ENCODE measurements at regions not wholly inside any gene's neighbourhood (a gene's known extent, or its start where the extent isn't known, plus 50 kb on each side); places are given as distances from the start of the nearest gene placed in this dataset.

DNA sequence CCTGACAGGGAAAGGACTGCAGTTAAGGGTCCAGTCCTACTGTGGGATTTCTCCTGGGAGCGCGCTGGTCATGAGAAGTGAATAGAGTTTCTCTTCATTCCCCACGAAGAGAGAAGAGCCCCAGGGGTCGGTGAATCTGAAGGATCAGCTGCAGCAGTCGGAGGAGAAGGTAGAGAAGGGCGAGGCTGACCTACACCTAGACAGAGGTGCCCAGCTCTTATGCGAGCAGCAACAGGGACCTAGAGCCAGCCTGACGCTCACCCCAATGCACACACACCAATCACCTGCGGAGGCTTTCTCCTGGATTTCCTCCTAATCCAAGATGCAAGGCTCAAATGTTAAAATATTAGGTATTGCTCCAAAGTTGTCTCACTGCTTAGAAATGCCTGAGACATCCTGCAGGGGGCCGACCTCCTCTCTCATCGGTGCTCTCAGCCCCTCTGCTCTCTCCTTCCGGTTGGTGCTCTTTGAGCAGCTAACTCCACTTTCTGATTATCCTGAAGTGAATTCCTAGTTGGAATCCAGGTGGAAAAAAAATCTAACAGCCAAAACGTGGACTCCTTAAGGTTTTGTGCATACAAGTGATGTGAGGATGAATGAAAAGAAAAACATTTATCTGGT lies 176.4 kb downstream of the AHR start:
- no peaks in the 10 kb centered on the region for H3K36me3 ChIP-seq (ENCODE audit: insufficient read depth, low read length)
- no peaks in the 10 kb centered on the region for H3K9me3 ChIP-seq (ENCODE audit: low read length)
- no peak for DNase-seq
- POLR2A ChIA-PET: no interaction called here
- no peak overlapping the region for H3K27ac Mint-ChIP-seq
- H3K9me3 Mint-ChIP-seq: no peaks in the 10 kb centered on the region
- no peak overlapping the region for H3K27ac ChIP-seq (ENCODE audit: low read depth, low read length)
- H3K4me1 ChIP-seq (ENCODE audit: insufficient read depth, low read length): no peaks in the 10 kb centered on the region
- H3K4me3 Mint-ChIP-seq: no peak overlapping the region
- CTCF ChIA-PET: no interaction called here
- H3K4me1 Mint-ChIP-seq: no peaks in the 10 kb centered on the region
- H3K27me3 ChIP-seq (ENCODE audit: insufficient read depth, low read length, poor library complexity, severe bottlenecking): no peaks in the 10 kb centered on the region
- H3K4me3 ChIP-seq (ENCODE audit: low read length): no peak overlapping the region
- no peaks in the 10 kb centered on the region for H3K27me3 Mint-ChIP-seq
- no peaks in the 10 kb centered on the region for H3K36me3 Mint-ChIP-seq

DNA sequence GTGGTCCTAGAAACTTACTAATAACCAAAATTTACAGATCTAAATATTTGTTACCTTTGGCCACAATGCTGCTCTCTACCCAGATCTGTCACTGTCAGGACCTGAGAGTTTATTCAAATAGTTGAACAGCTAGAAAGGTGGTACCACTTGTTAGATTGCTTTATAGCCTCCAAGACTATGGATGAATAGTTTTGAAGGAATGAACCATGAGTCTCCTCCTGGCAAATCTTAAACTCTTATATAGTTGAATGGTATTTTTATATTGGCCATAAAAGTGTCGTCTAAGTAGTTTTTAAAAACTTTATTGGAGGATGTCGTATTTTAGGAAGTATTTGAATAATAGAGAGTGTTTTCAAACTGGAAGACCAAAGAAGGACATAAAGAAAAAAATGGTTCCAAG lies 178.7 kb downstream of the AHR start:
- no peaks in the 10 kb centered on the region for H3K4me1 ChIP-seq (ENCODE audit: insufficient read depth, low read length)
- H3K36me3 Mint-ChIP-seq: no peaks in the 10 kb centered on the region
- H3K4me1 Mint-ChIP-seq: no peaks in the 10 kb centered on the region
- no peaks in the 10 kb centered on the region for H3K36me3 ChIP-seq (ENCODE audit: insufficient read depth, low read length)
- H3K27me3 ChIP-seq (ENCODE audit: insufficient read depth, low read length, poor library complexity, severe bottlenecking): no peaks in the 10 kb centered on the region
- no peak overlapping the region for H3K27ac ChIP-seq (ENCODE audit: low read depth, low read length)
- DNase-seq: no peak
- no peaks in the 10 kb centered on the region for H3K9me3 ChIP-seq (ENCODE audit: low read length)
- H3K27ac Mint-ChIP-seq: no peak overlapping the region
- ChIA-PET CTCF (no interaction called here), POLR2A (no interaction called here)
- H3K27me3 Mint-ChIP-seq: no peaks in the 10 kb centered on the region
- no peak overlapping the region for H3K4me3 Mint-ChIP-seq
- H3K4me3 ChIP-seq (ENCODE audit: low read length): no peak overlapping the region
- H3K9me3 Mint-ChIP-seq: no peaks in the 10 kb centered on the region

DNA sequence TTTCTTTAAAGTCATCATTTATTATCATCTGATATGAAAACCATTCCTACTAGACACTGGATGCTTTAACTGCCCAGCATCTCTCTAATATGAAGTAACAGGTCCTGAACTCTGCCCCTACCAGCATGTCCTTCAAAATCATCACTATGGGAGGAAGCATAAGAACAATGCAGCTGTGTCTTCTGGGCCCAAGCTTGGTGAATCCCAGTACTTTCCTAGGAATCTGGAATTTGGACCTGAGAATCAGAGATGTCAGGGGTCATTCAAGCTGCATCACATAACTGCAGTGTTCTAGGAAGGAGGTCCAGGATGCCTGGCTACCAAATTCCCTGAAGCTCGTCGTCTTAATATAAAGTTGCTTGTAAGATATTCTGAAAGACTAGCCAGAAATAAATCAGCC lies 182.7 kb downstream of the AHR start:
- H3K27ac Mint-ChIP-seq: no peak overlapping the region
- H3K4me1 Mint-ChIP-seq: no peaks in the 10 kb centered on the region
- H3K9me3 Mint-ChIP-seq: peaks cover 0 to 5% (median 0%) of the 10 kb centered on the region in 5 donors
- ChIA-PET POLR2A (no interaction called here), CTCF (no interaction called here)
- no peaks in the 10 kb centered on the region for H3K36me3 Mint-ChIP-seq
- no peak overlapping the region for H3K27ac ChIP-seq (ENCODE audit: low read depth, low read length)
- no peaks in the 10 kb centered on the region for H3K27me3 Mint-ChIP-seq
- no peaks in the 10 kb centered on the region for H3K9me3 ChIP-seq (ENCODE audit: low read length)
- H3K27me3 ChIP-seq (ENCODE audit: insufficient read depth, low read length, poor library complexity, severe bottlenecking): no peaks in the 10 kb centered on the region
- no peak overlapping the region for H3K4me3 Mint-ChIP-seq
- no peaks in the 10 kb centered on the region for H3K36me3 ChIP-seq (ENCODE audit: insufficient read depth, low read length)
- H3K4me1 ChIP-seq (ENCODE audit: insufficient read depth, low read length): no peaks in the 10 kb centered on the region
- no peak overlapping the region for H3K4me3 ChIP-seq (ENCODE audit: low read length)
- DNase-seq: no peak

DNA sequence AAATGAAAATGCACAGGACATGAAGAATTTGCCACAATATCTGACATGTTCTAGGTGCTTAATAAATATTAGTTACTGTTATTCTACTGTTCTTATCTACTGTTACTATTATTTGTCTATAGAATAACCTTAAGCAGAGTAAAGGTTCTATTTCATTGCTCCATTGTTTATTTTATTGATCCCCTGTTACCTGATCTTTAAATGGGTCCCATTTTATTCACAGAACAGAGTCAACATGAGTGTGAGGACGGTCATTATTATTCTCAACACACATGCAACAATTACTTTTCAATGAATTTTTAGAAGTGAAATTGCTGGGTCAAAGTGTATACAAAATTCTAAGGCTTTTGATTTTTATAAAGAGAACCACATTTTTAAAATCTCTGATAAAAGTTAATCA lies 186.9 kb downstream of the AHR start:
- DNase-seq: no peak
- no peak overlapping the region for H3K27ac Mint-ChIP-seq
- no peaks in the 10 kb centered on the region for H3K4me1 Mint-ChIP-seq
- no peaks in the 10 kb centered on the region for H3K9me3 ChIP-seq (ENCODE audit: low read length)
- CTCF ChIA-PET: no interaction called here
- POLR2A ChIA-PET: no interaction called here
- no peaks in the 10 kb centered on the region for H3K27me3 ChIP-seq (ENCODE audit: insufficient read depth, low read length, poor library complexity, severe bottlenecking)
- no peak overlapping the region for H3K27ac ChIP-seq (ENCODE audit: low read depth, low read length)
- no peaks in the 10 kb centered on the region for H3K36me3 ChIP-seq (ENCODE audit: insufficient read depth, low read length)
- H3K9me3 Mint-ChIP-seq: peaks cover 0 to 5% (median 0%) of the 10 kb centered on the region in 5 donors
- H3K36me3 Mint-ChIP-seq: no peaks in the 10 kb centered on the region
- H3K4me3 ChIP-seq (ENCODE audit: low read length): no peak overlapping the region
- H3K27me3 Mint-ChIP-seq: no peaks in the 10 kb centered on the region
- H3K4me3 Mint-ChIP-seq: no peak overlapping the region
- H3K4me1 ChIP-seq (ENCODE audit: insufficient read depth, low read length): peaks cover 7% of the 10 kb centered on the region

DNA sequence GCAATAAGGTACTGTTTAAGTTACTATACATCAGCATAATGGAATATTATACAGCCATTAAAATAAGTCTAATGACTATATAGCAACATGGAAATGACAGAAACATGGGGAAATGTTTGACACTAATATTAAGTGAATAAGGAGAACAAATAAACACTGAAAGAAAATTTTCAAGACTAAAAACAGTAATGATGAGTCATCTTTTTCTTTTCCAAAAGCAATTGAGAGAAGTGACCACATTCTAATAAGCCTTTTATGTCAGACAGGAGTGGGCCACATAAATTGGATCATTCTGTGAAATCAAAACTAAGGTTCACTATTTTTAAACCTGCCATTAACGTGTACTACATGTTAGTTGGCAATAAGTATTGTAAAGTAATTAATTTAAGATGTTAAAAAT lies 187.5 kb downstream of the AHR start:
- Mint-ChIP-seq H3K4me1 (no peaks in the 10 kb centered on the region), H3K27ac (no peak overlapping the region), H3K4me3 (no peak overlapping the region), H3K36me3 (no peaks in the 10 kb centered on the region), H3K27me3 (no peaks in the 10 kb centered on the region), H3K9me3 (peaks cover 0 to 5% (median 0%) of the 10 kb centered on the region in 5 donors)
- ChIA-PET POLR2A (no interaction called here), CTCF (no interaction called here)
- Histone ChIP-seq H3K27ac (ENCODE audit: low read depth, low read length) (no peak overlapping the region), H3K27me3 (ENCODE audit: insufficient read depth, low read length, poor library complexity, severe bottlenecking) (no peaks in the 10 kb centered on the region), H3K36me3 (ENCODE audit: insufficient read depth, low read length) (no peaks in the 10 kb centered on the region), H3K9me3 (ENCODE audit: low read length) (no peaks in the 10 kb centered on the region), H3K4me3 (ENCODE audit: low read length) (no peak overlapping the region), H3K4me1 (ENCODE audit: insufficient read depth, low read length) (peaks cover 7% of the 10 kb centered on the region)
- DNase-seq: no peak

DNA sequence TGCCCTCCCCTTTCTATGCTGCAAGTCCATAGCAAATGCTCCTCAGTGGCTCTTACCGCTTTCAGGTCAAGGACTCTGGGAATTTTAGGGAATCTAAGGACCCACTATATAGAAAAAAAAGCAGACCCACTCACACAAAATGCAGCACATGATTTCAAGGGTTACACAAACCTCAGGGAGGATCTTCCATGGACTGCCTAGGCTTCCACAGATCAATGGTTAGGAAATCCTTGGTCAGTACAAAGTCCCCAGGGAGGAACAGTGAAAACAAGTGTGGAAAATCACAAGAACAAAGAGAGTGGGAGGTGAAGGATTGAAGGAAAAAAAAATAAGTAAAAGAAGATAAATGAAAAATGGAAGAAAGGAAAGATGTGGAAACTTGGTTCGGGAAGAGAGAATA lies 188.4 kb downstream of the AHR start:
- CTCF ChIA-PET: no interaction called here

DNA sequence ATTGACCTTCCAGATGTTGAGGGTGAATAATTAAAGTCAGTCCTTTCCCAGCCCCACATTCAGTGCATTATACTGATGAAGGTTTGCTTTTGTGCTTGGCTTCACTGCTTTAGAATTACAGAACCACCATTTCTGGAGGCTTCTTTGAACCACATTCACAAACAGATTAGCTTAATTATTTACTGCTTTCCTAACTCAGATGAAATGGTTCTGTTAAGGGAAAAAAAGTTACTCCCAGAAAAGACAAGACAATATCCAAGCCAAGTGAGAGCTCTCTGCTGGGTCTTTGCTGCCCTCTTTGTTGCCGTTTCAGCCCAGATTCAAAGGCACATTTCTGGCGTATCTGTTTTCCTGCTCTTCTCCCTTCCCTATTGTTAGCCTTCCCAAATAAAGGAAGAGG lies 188.9 kb downstream of the AHR start:
- H3K27ac ChIP-seq (ENCODE audit: low read depth, low read length): no peak overlapping the region
- no peaks in the 10 kb centered on the region for H3K36me3 ChIP-seq (ENCODE audit: insufficient read depth, low read length)
- no peaks in the 10 kb centered on the region for H3K27me3 Mint-ChIP-seq
- H3K4me3 ChIP-seq (ENCODE audit: low read length): no peak overlapping the region
- no peak for DNase-seq
- POLR2A ChIA-PET: no interaction called here
- no peak overlapping the region for H3K27ac Mint-ChIP-seq
- CTCF ChIA-PET: no interaction called here
- no peaks in the 10 kb centered on the region for H3K36me3 Mint-ChIP-seq
- no peaks in the 10 kb centered on the region for H3K27me3 ChIP-seq (ENCODE audit: insufficient read depth, low read length, poor library complexity, severe bottlenecking)
- H3K4me3 Mint-ChIP-seq: no peak overlapping the region
- H3K4me1 Mint-ChIP-seq: no peaks in the 10 kb centered on the region
- H3K9me3 Mint-ChIP-seq: peaks cover 0 to 5% (median 0%) of the 10 kb centered on the region in 5 donors
- H3K9me3 ChIP-seq (ENCODE audit: low read length): no peaks in the 10 kb centered on the region
- peaks cover 11% of the 10 kb centered on the region for H3K4me1 ChIP-seq (ENCODE audit: insufficient read depth, low read length)

More for the DNA sequence above, 188.4 kb downstream of the AHR start:
- Histone ChIP-seq H3K27ac (ENCODE audit: low read depth, low read length) (no peak overlapping the region), H3K4me1 (ENCODE audit: insufficient read depth, low read length) (peaks cover 11% of the 10 kb centered on the region), H3K27me3 (ENCODE audit: insufficient read depth, low read length, poor library complexity, severe bottlenecking) (no peaks in the 10 kb centered on the region), H3K9me3 (ENCODE audit: low read length) (no peaks in the 10 kb centered on the region), H3K36me3 (ENCODE audit: insufficient read depth, low read length) (no peaks in the 10 kb centered on the region), H3K4me3 (ENCODE audit: low read length) (no peak overlapping the region)
- Mint-ChIP-seq H3K9me3 (peaks cover 0 to 5% (median 0%) of the 10 kb centered on the region in 5 donors), H3K27me3 (no peaks in the 10 kb centered on the region), H3K4me3 (no peak overlapping the region), H3K36me3 (no peaks in the 10 kb centered on the region), H3K27ac (no peak overlapping the region), H3K4me1 (no peaks in the 10 kb centered on the region)
- DNase-seq: no peak
- POLR2A ChIA-PET: no interaction called here

DNA sequence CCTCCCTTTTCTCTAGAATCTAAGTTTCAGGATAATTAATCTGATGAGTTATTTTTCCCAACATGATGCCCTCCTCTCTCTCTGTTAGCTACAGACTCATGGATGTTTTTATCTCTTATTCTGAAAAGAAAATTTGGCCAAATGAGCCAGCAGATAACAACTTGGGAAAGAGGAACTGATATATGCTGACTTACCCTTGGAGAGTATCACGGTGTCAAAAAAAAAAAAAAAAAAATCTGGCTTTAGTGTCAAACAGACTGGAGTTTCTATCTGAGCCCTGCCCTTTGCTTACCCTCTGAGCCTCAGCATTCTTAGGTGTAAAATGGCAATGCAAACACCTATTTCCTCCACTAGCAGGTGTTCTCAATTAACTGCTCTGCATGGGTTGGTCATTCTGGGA lies 190.4 kb downstream of the AHR start:
- ChIA-PET CTCF (no interaction called here), POLR2A (no interaction called here)
- Histone ChIP-seq H3K27me3 (ENCODE audit: insufficient read depth, low read length, poor library complexity, severe bottlenecking) (no peaks in the 10 kb centered on the region), H3K4me1 (ENCODE audit: insufficient read depth, low read length) (peaks cover 11% of the 10 kb centered on the region), H3K4me3 (ENCODE audit: low read length) (no peak overlapping the region), H3K9me3 (ENCODE audit: low read length) (no peaks in the 10 kb centered on the region), H3K27ac (ENCODE audit: low read depth, low read length) (no peak overlapping the region), H3K36me3 (ENCODE audit: insufficient read depth, low read length) (no peaks in the 10 kb centered on the region)
- Mint-ChIP-seq H3K36me3 (no peaks in the 10 kb centered on the region), H3K9me3 (peaks cover 0 to 5% (median 0%) of the 10 kb centered on the region in 5 donors), H3K27me3 (no peaks in the 10 kb centered on the region), H3K4me3 (no peak overlapping the region), H3K4me1 (no peaks in the 10 kb centered on the region), H3K27ac (no peak overlapping the region)
- no peak for DNase-seq

DNA sequence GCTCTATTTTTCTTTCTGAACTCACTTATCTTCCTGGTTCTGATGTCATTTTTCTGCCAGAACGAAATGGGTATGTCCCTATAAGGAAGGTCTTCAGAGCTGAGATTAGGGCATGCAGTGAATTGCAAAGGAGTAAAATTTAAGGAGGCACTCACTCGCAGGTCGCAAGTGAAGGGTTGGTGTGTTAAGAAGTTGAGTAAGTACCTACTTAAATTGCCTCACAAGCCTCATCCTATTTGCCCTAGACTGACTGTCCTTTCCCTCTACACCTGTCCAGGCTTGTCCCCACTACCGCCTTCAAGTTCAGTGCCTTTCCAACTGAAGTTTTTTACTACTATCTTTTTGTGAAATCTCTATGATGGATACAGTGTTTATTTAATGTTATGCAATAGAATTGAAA lies 191.5 kb downstream of the AHR start:
- ChIA-PET POLR2A (no interaction called here), CTCF (no interaction called here)
- H3K36me3 Mint-ChIP-seq: no peaks in the 10 kb centered on the region
- Histone ChIP-seq H3K27me3 (ENCODE audit: insufficient read depth, low read length, poor library complexity, severe bottlenecking) (no peaks in the 10 kb centered on the region), H3K4me1 (ENCODE audit: insufficient read depth, low read length) (peaks cover 11% of the 10 kb centered on the region), H3K9me3 (ENCODE audit: low read length) (no peaks in the 10 kb centered on the region), H3K27ac (ENCODE audit: low read depth, low read length) (no peak overlapping the region), H3K36me3 (ENCODE audit: insufficient read depth, low read length) (no peaks in the 10 kb centered on the region), H3K4me3 (ENCODE audit: low read length) (no peak overlapping the region)
- H3K27ac Mint-ChIP-seq: no peak overlapping the region
- peaks cover 0 to 5% (median 0%) of the 10 kb centered on the region in 5 donors for H3K9me3 Mint-ChIP-seq
- H3K4me3 Mint-ChIP-seq: no peak overlapping the region
- no peaks in the 10 kb centered on the region for H3K27me3 Mint-ChIP-seq
- no peak for DNase-seq
- H3K4me1 Mint-ChIP-seq: no peaks in the 10 kb centered on the region

All from CD8-positive, alpha-beta memory T cell (primary cell).